Neural crest cell (in vitro differentiated cells): ENCODE measurements at regions not wholly inside any gene's neighbourhood (a gene's known extent, or its start where the extent isn't known, plus 50 kb on each side); places are given as distances from the start of the nearest gene placed in this dataset.
"Not testable (repeated sequence)": the region's sequence is repeated elsewhere in the genome, so short reads cannot be mapped to it uniquely, and the experiment has no call there.

Source experiments
- DNase-seq: peaks from one replicate; pipeline ENCODE4 v3.0.0; 2021; ENCODE audit warnings: low read depth, mixed read lengths, low spot score
- H3K27ac Mint-ChIP-seq: one replicate; pipeline ENCODE4 v1.8.0; 2021; ENCODE audit warnings: mild to moderate bottlenecking, mixed read lengths; ENCODE audit not compliant: unreplicated experiment
- H3K27me3 Mint-ChIP-seq: 2 replicates; pipeline ENCODE4 v1.8.0; 2021; ENCODE audit warnings: low read depth, mild to moderate bottlenecking, mixed read lengths
- H3K36me3 Mint-ChIP-seq: 2 replicates; pipeline ENCODE4 v1.8.0; 2021; ENCODE audit warnings: low read depth, mild to moderate bottlenecking, mixed read lengths
- H3K4me1 Mint-ChIP-seq: 2 replicates; pipeline ENCODE4 v1.8.0; 2021; ENCODE audit warnings: mixed read lengths
- H3K4me3 Mint-ChIP-seq: one replicate; pipeline ENCODE4 v1.8.0; 2021; ENCODE audit warnings: mild to moderate bottlenecking, mixed read lengths
- H3K9me3 Mint-ChIP-seq: 2 replicates; pipeline ENCODE4 v1.8.0; 2021; ENCODE audit warnings: mixed read lengths
- TF ChIP-seq, protein P1 (sequence below): fragments of 200-600 bp; sonication (generic); conservative IDR thresholded peaks from 2 replicates; pipeline ENCODE4 v1.5.0; 2021; ENCODE audit warnings: antibody characterized with exemption, mild to moderate bottlenecking

DNA sequence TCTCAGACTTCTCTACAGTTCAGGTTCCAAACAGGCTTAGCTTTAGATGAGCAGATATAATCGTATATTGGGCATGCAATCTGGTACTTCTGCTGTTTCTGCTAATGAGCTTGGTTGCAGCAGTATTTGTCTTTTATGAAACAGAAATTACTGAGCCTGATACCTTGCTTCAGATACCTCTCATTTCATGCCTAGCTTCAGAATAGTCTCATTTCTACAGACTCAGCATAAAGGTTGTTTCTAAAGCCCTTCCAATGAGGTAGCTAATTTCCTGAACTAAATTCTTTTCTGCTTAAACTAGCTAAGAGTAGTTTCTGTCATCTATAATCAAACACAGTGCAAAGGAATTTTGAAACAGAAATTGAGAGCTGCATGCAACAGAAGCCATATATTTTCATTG, 275.0 kb upstream of the KITLG start:
- H3K36me3 Mint-ChIP-seq: no peaks in the 10 kb centered on the region

DNA sequence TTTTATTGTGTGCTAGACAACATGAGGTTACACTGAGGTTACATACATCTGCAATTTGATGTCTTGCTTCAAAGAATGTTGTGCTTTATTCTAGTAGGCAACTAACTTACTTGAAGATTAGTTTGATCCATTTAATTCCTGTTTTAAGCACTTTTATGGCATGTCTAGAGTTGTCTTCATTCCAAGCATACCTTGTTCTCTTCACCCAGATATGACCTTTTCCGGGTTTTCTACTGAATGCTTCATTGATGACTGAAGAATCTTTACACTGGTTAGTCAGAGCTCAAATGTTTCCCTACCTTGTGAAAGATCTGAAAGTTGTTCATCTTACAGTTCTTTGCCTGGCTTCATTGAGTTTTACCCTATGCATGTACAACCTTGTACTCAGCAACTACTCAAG, 274.0 kb upstream of the KITLG start:
- Mint-ChIP-seq H3K9me3 (no peaks in the 10 kb centered on the region), H3K4me1 (no peaks in the 10 kb centered on the region)
- TF ChIP-seq, protein P1, sequence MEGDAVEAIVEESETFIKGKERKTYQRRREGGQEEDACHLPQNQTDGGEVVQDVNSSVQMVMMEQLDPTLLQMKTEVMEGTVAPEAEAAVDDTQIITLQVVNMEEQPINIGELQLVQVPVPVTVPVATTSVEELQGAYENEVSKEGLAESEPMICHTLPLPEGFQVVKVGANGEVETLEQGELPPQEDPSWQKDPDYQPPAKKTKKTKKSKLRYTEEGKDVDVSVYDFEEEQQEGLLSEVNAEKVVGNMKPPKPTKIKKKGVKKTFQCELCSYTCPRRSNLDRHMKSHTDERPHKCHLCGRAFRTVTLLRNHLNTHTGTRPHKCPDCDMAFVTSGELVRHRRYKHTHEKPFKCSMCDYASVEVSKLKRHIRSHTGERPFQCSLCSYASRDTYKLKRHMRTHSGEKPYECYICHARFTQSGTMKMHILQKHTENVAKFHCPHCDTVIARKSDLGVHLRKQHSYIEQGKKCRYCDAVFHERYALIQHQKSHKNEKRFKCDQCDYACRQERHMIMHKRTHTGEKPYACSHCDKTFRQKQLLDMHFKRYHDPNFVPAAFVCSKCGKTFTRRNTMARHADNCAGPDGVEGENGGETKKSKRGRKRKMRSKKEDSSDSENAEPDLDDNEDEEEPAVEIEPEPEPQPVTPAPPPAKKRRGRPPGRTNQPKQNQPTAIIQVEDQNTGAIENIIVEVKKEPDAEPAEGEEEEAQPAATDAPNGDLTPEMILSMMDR: no peak

More for the DNA sequence above, 275.0 kb upstream of the KITLG start:
- Mint-ChIP-seq H3K27ac (no peak overlapping the region), H3K4me1 (no peaks in the 10 kb centered on the region), H3K27me3 (no peaks in the 10 kb centered on the region), H3K4me3 (no peak overlapping the region), H3K9me3 (no peaks in the 10 kb centered on the region)
- no peak for DNase-seq
- TF ChIP-seq, protein P1: no peak

GRCh38 chr12:88847246-88847645, 267.0 kb upstream of the KITLG start:
- not testable (repeated sequence) for H3K36me3 Mint-ChIP-seq, DNase-seq

More for the DNA sequence above, 274.0 kb upstream of the KITLG start:
- DNase-seq: no peak
- no peak overlapping the region for H3K27ac Mint-ChIP-seq
- H3K27me3 Mint-ChIP-seq: no peaks in the 10 kb centered on the region
- no peak overlapping the region for H3K4me3 Mint-ChIP-seq
- no peaks in the 10 kb centered on the region for H3K36me3 Mint-ChIP-seq

GRCh38 chr12:88844426-88844825, 264.2 kb upstream of the KITLG start:
- DNase-seq: no peak
- Mint-ChIP-seq H3K27me3 (no peaks in the 10 kb centered on the region), H3K9me3 (peaks cover 8% of the 10 kb centered on the region), H3K27ac (no peak overlapping the region), H3K36me3 (peaks cover 2% of the 10 kb centered on the region), H3K4me3 (no peak overlapping the region), H3K4me1 (no peaks in the 10 kb centered on the region)
- TF ChIP-seq, protein P1: no peak

More at GRCh38 chr12:88847246-88847645, 267.0 kb upstream of the KITLG start:
- not testable (repeated sequence) for H3K9me3 Mint-ChIP-seq, H3K27ac Mint-ChIP-seq, H3K4me1 Mint-ChIP-seq, H3K27me3 Mint-ChIP-seq, H3K4me3 Mint-ChIP-seq

DNA sequence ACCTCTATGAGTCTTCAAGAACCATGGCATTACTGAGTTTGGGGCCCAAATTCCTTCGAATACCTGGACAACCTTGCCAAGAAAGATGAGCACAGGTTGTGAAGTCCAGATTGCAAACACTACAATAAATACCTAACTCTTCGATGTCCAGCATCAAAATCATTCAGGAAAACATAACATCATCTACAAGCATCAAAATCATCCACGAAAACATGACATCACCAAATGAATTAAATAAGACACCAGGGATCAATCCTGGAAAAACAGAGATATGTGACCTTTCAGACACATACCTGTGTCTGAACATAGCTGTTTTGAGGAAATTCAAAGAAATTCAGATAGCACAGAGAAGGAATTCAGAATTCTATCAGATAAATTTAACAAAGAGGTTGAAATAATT, 262.0 kb upstream of the KITLG start:
- H3K9me3 Mint-ChIP-seq: peaks cover 19% of the 10 kb centered on the region

DNA sequence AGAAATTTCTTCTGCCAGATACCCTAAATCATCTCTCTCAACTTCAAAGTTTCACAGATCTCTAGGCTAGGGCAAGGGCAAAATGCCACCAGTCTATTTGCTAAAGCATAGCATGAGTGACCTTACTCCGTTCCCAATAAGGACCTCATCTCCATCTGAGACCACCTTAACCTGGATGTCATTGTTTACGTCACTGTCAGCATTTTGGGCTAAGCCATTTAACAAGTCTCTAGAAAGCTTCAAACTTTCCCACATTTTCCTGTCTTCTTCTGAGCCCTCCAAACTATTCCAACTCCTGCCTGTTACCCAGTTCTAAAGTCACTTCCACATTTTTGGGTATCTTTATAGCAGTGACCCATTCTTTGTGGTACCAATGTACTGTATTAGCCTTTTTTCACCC, 259.2 kb upstream of the KITLG start:
- Mint-ChIP-seq H3K4me3 (no peak overlapping the region), H3K27ac (no peak overlapping the region), H3K27me3 (no peaks in the 10 kb centered on the region), H3K4me1 (no peaks in the 10 kb centered on the region), H3K9me3 (peaks cover 19% of the 10 kb centered on the region), H3K36me3 (peaks cover 10% of the 10 kb centered on the region)
- no peak for DNase-seq
- TF ChIP-seq, protein P1: no peak

More for the DNA sequence above, 262.0 kb upstream of the KITLG start:
- Mint-ChIP-seq H3K4me1 (no peaks in the 10 kb centered on the region), H3K27me3 (no peaks in the 10 kb centered on the region), H3K27ac (peak overlapping the region; percentile 13), H3K36me3 (peaks cover 7% of the 10 kb centered on the region), H3K4me3 (no peak overlapping the region)
- TF ChIP-seq, protein P1: no peak
- no peak for DNase-seq
